Brain microvascular endothelial cell (primary cell): ENCODE measurements at regions not wholly inside any gene's neighbourhood (a gene's known extent, or its start where the extent isn't known, plus 50 kb on each side); places are given as distances from the start of the nearest gene placed in this dataset.

Experiments
- DNase-seq: peaks from one replicate; pipeline ENCODE4 v3.0.0-alpha.2; 2020
- H3K27ac ChIP-seq: fragments of 250-450 bp; sonication (Bioruptor Pico); 2 replicates; pipeline ENCODE4 v1.5.1; 2020; ENCODE audit warnings: mild to moderate bottlenecking, moderate library complexity
- H3K27me3 ChIP-seq: fragments of 250-450 bp; sonication (Bioruptor Pico); replicated peaks from 2 replicates; pipeline ENCODE4 v1.5.1; 2020; ENCODE audit warnings: mild to moderate bottlenecking
- H3K36me3 ChIP-seq: fragments of 250-450 bp; sonication (Bioruptor Pico); replicated peaks from 2 replicates; pipeline ENCODE4 v1.5.1; 2020; ENCODE audit warnings: mild to moderate bottlenecking
- H3K4me3 ChIP-seq: 2 replicates; pipeline ENCODE4 v1.5.1; 2011; ENCODE audit warnings: low read depth, mild to moderate bottlenecking, control low read depth, low read length, moderate library complexity
- in situ Hi-C: cut with HindIII; loops from 2 replicates; pipeline ENCODE4 v1.10.0; 2017; ENCODE audit warnings: low sequenced_read_pairs, low pct_ligation_motif_present
- TF ChIP-seq, protein P1 (sequence below): IDR thresholded peaks from 2 replicates; pipeline ENCODE4 v1.5.1; 2011; ENCODE audit warnings: low read depth, mild to moderate bottlenecking, moderate library complexity, low read length, control low read depth, inconsistent platforms; ENCODE audit errors: missing control alignments

DNA sequence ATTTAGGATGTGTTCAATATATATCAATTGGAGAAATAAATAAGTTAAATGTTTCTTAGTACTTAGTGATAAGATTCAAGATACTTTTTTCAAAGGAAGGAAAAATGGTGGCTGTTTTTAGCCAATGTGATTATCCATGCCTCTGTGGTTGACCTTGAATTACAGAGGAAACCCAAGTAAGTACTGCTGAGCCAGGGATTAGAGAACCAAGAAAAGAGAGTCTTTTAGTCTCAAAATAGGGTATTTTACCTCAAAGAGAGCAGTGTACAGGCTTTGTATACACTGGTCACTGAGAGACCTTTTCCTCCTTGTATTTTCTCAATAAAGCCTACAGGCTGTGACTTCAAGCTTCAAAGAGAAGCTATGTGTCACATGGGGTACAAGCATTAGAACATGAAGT lies 1075.3 kb downstream of the ADGRL3 start:
- no peak overlapping the region for H3K27ac ChIP-seq
- H3K4me3 ChIP-seq = no peak overlapping the region
- TF ChIP-seq, protein P1, sequence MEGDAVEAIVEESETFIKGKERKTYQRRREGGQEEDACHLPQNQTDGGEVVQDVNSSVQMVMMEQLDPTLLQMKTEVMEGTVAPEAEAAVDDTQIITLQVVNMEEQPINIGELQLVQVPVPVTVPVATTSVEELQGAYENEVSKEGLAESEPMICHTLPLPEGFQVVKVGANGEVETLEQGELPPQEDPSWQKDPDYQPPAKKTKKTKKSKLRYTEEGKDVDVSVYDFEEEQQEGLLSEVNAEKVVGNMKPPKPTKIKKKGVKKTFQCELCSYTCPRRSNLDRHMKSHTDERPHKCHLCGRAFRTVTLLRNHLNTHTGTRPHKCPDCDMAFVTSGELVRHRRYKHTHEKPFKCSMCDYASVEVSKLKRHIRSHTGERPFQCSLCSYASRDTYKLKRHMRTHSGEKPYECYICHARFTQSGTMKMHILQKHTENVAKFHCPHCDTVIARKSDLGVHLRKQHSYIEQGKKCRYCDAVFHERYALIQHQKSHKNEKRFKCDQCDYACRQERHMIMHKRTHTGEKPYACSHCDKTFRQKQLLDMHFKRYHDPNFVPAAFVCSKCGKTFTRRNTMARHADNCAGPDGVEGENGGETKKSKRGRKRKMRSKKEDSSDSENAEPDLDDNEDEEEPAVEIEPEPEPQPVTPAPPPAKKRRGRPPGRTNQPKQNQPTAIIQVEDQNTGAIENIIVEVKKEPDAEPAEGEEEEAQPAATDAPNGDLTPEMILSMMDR = no peak
- no peaks in the 10 kb centered on the region for H3K27me3 ChIP-seq
- in situ Hi-C loops = no loop called here
- H3K36me3 ChIP-seq = no peaks in the 10 kb centered on the region
- no peak for DNase-seq

DNA sequence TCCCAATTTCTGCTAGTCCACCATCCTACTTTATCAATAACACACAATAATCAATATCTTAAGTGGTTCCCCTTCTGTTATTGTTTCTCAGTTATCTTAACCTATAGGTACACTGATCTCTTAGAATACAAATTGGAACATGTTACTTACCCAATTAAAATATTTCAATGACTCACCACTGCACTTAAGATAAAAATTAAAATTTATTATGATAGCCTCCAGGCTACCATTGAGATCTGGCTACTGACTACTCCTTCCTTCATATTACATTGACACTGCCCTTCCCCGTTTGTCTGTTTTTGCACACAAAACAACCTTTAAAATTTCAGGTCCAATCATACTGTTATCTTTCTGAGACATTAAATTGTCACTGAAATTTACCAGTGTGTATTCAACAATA lies 1074.7 kb downstream of the ADGRL3 start:
- Histone ChIP-seq H3K4me3 (no peak overlapping the region), H3K36me3 (no peaks in the 10 kb centered on the region), H3K27me3 (no peaks in the 10 kb centered on the region), H3K27ac (no peak overlapping the region)
- in situ Hi-C loops = no loop called here
- DNase-seq = no peak
- TF ChIP-seq, protein P1 = no peak

DNA sequence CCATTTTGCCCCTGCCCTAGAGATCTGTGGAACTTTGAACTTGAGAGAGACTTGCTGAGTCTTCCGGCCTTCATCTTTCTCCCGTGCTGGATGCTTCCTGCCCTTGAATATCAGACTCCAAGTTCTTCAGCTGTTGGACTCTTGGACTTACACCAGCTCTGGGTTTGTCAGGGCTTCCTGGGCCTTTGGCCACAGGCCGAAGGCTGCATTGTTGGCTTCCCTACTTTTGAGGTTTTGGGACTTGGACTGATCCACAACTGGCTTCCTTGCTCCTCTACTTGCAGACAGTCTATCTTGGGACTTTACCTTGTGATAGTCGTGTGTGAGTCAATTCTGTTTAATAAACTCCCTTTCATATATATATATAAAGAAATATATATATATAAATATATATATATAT lies 1071.0 kb downstream of the ADGRL3 start:
- no peak overlapping the region for H3K4me3 ChIP-seq
- in situ Hi-C loops = no loop called here
- no peak for DNase-seq
- TF ChIP-seq, protein P1 = no peak
- H3K36me3 ChIP-seq = no peaks in the 10 kb centered on the region
- no peak overlapping the region for H3K27ac ChIP-seq
- H3K27me3 ChIP-seq = no peaks in the 10 kb centered on the region

DNA sequence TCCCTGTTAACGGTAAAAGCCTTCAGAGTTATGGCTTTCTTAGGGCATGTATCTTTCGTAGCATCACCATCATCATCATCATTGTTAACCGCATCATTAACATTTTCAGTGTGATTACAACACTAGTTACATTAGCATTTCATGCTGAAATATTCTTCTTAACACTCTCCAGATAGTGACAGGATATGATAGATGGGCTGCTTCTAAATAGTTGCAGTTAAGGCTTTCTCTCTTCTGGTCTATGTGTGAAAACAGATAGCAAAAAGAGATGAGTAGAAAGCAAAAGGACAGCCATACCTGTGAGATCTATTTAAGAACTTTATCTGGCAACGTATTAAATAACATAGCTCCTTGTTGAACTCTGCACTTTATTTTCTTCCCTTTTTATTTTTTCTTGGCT lies 1069.8 kb downstream of the ADGRL3 start:
- TF ChIP-seq, protein P1 = no peak
- in situ Hi-C loops = no loop called here

DNA sequence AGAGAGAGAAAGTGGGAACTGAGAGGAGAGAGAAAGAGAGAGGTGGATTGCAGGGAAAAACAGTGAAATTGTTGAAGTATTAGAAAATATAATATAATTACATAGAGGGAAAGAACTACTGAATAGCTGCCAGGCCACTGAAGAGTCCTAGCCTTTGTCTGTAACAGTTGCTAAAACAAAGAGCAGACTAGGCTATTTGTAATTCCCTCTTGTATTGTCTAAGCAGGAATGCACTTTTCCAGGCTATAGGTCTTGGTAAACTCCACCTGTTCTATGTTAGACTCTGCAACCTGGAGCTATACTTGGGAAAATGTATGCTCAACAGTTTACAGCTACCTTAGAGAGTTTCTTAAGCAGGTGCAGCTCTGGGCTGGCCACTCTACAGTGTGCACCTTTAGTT lies 1063.3 kb downstream of the ADGRL3 start:
- no peak for DNase-seq
- TF ChIP-seq, protein P1 = no peak
- H3K4me3 ChIP-seq = no peak overlapping the region
- H3K27me3 ChIP-seq = no peaks in the 10 kb centered on the region
- in situ Hi-C loops = no loop called here
- no peak overlapping the region for H3K27ac ChIP-seq
- H3K36me3 ChIP-seq = no peaks in the 10 kb centered on the region

More for the DNA sequence above, 1069.8 kb downstream of the ADGRL3 start:
- DNase-seq = no peak
- H3K36me3 ChIP-seq = no peaks in the 10 kb centered on the region
- H3K27ac ChIP-seq = no peak overlapping the region
- H3K27me3 ChIP-seq = no peaks in the 10 kb centered on the region
- no peak overlapping the region for H3K4me3 ChIP-seq

DNA sequence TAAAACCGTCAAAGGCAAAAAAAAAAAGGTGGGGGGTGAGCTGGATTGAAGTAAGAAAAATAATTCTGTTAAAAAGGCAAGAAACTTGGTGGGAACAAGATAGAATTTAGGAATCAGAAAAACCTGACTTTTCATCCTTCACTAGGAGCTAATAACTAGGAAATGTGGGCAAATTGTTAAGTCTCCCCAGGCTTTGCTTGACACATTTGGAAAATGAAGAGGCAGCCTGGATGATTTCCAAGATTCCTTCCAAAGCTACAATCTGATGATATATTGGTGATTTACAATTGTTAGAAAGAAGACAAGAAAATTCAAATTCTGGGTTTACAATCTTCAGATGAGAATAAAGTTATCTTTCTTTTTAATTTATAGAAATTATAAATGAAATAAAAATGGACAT lies 1062.5 kb downstream of the ADGRL3 start:
- TF ChIP-seq, protein P1 = no peak
- no peak overlapping the region for H3K27ac ChIP-seq

More for the DNA sequence above, 1062.5 kb downstream of the ADGRL3 start:
- Histone ChIP-seq H3K36me3 (no peaks in the 10 kb centered on the region), H3K4me3 (no peak overlapping the region), H3K27me3 (no peaks in the 10 kb centered on the region)
- in situ Hi-C loops = no loop called here
- no peak for DNase-seq
